Endothelial cell of umbilical vein (primary cell): ENCODE measurements at regions not wholly inside any gene's neighbourhood (a gene's known extent, or its start where the extent isn't known, plus 50 kb on each side); places are given as distances from the start of the nearest gene placed in this dataset.

Source experiments
- EZH2 ChIP-seq: IDR thresholded peaks from 2 replicates; pipeline ENCODE4 v1.6.1; 2012; ENCODE audit warnings: borderline replicate concordance, low read depth, mild to moderate bottlenecking, moderate library complexity, low read length, inconsistent platforms; ENCODE audit not compliant: severe bottlenecking
- FOS ChIP-seq: IDR thresholded peaks from 2 replicates; pipeline ENCODE4 v1.6.1; 2011; ENCODE audit warnings: mild to moderate bottlenecking, low read length, moderate library complexity, borderline replicate concordance; ENCODE audit not compliant: insufficient read depth
- GATA2 ChIP-seq: IDR thresholded peaks from 2 replicates; pipeline ENCODE4 v1.7.0; 2011; ENCODE audit warnings: low read depth, mild to moderate bottlenecking, moderate library complexity, mixed read lengths, low read length; ENCODE audit not compliant: insufficient read length, insufficient read depth
- JUN ChIP-seq: IDR thresholded peaks from 2 replicates; pipeline ENCODE4 v1.6.1; 2011; ENCODE audit warnings: borderline replicate concordance, low read depth; ENCODE audit not compliant: insufficient read length, insufficient read depth
- MYC ChIP-seq: IDR thresholded peaks from one replicate; pipeline ENCODE4 v1.6.1; 2011; ENCODE audit warnings: mild to moderate bottlenecking, low read depth, low read length
- POLR2A ChIP-seq: IDR thresholded peaks from 2 replicates; pipeline ENCODE4 v1.6.1; 2012; ENCODE audit warnings: low read depth, mild to moderate bottlenecking, control low read depth, low read length
- POLR2AphosphoS5 ChIP-seq: IDR thresholded peaks from 2 replicates; pipeline ENCODE4 v1.6.1; 2012; ENCODE audit warnings: low read depth, mild to moderate bottlenecking, control low read depth, low read length, moderate library complexity; ENCODE audit not compliant: insufficient read depth
- TF ChIP-seq, protein P1 (sequence below), 2 donors: IDR thresholded peaks; 1 replicate in 1 of 2; 2 replicates in 1 of 2; pipeline ENCODE4 v1.5.1; 2011; ENCODE audit warnings: low read length in 2 of 2, mild to moderate bottlenecking in 2 of 2, moderate library complexity in 2 of 2, control low read depth in 1 of 2, inconsistent platforms in 1 of 2, low read depth in 1 of 2; ENCODE audit not compliant: insufficient read depth in 1 of 2; ENCODE audit errors: extremely low read depth in 1 of 2
- TF ChIP-seq, protein P2 (sequence below): IDR thresholded peaks from 2 replicates; pipeline ENCODE4 v1.6.1; 2011; ENCODE audit not compliant: insufficient read depth, insufficient read length

DNA sequence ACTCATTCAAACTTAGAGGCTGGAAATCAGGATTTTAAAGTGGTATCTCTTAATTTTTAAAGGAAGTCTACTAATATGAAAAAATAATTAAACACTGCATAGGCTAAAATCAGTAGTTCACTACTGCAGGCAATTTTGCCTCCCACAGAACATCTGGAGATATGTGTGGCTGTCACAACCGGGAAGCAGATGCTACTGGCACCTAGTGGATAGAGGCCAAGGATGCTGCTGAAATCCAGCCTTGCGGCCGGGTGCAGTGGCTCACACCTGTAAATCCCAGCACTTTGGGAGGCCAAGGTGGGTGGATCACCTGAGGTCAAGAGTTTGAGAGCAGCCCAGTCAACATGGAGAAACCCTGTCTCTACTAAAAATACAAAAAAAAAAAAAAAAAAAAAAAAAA lies 473.9 kb downstream of the XYLT1 start:
- no peak for TF ChIP-seq POLR2A
- TF ChIP-seq, protein P1, sequence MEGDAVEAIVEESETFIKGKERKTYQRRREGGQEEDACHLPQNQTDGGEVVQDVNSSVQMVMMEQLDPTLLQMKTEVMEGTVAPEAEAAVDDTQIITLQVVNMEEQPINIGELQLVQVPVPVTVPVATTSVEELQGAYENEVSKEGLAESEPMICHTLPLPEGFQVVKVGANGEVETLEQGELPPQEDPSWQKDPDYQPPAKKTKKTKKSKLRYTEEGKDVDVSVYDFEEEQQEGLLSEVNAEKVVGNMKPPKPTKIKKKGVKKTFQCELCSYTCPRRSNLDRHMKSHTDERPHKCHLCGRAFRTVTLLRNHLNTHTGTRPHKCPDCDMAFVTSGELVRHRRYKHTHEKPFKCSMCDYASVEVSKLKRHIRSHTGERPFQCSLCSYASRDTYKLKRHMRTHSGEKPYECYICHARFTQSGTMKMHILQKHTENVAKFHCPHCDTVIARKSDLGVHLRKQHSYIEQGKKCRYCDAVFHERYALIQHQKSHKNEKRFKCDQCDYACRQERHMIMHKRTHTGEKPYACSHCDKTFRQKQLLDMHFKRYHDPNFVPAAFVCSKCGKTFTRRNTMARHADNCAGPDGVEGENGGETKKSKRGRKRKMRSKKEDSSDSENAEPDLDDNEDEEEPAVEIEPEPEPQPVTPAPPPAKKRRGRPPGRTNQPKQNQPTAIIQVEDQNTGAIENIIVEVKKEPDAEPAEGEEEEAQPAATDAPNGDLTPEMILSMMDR (IDR thresholded peaks at IDR 0.05; ENCODE audit: extremely low read depth in 1 of 2, insufficient read depth in 1 of 2, low read depth in 1 of 2, low read length in 2 of 2): no peak
- TF ChIP-seq EZH2: no peak
- TF ChIP-seq POLR2AphosphoS5: no peak
- no peak for TF ChIP-seq MYC
- no peak for TF ChIP-seq JUN
- no peak for TF ChIP-seq FOS
- TF ChIP-seq, protein P2, sequence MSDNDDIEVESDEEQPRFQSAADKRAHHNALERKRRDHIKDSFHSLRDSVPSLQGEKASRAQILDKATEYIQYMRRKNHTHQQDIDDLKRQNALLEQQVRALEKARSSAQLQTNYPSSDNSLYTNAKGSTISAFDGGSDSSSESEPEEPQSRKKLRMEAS: no peak
- TF ChIP-seq GATA2: no peak
